Globus pallidus (tissue), 1 donor: ENCODE measurements at regions not wholly inside any gene's neighbourhood (a gene's known extent, or its start where the extent isn't known, plus 50 kb on each side); places are given as distances from the start of the nearest gene placed in this dataset.

ENCODE experiments used
- DNase-seq: peaks from one replicate; pipeline ENCODE4 v3.0.0-alpha.2; 2015; ENCODE audit warnings: low spot score

DNA sequence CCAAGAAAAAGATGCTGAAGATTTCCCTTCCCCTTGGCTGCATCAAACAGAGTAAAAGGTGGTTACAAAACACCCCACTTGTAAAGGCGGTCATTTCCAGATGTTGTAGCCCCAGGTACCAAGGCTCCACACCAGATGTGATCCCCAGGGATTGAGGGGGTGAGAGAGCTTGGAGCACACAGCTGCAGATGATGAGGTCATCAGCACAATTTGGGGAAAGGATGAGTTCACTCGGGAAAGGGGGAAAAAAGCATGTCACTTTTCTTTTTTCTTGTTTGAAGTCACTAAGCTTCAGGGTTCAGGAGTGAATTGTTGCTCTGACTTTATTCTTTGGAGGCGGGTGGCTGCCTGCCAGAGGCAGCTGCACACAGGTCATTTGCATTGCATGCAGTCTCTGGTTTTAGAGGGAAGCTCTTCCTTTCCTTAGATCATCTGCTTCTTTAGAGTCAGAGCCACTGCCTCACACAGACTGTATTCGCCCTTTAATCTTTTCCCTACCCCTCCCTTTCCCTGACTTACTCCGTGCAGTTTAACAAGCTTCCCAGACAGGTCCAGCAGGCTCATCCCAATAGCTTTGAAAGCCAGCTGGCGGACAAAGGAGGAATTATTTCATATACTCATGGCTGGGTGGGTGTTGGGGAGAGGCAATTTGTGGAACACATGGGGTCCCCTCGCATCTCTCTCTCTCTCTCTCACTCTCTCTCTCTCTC lies 409.3 kb upstream of the SLC24A2 start:
- no peak for DNase-seq

DNA sequence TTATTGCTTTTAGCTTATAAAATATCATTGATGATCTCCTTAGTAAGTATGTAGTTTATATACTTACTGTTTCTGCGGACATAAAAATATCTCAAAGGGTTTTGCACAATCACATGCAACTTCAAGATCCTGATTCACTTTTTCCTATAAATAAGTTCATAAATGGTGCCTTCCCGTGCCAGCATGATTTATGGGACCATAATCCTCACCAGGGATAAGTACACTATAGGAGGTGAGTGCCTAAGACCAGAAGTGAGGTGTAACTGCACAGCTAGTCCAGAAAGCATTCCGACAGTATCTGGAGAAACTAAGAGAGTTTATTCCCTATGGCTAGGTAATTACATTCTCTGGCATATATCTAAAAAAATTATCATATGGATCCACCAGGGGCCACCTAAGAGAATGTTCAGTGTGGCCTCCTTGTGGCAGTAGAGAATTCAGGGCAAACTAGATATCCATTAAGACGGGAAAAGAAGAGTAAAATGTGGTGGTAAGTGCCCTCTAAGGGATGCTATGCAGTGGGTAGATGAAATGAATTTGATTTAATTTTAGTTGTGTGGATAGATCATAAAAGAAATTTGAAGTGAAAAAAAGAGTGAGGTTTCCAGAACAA lies 402.5 kb upstream of the SLC24A2 start:
- no peak for DNase-seq

DNA sequence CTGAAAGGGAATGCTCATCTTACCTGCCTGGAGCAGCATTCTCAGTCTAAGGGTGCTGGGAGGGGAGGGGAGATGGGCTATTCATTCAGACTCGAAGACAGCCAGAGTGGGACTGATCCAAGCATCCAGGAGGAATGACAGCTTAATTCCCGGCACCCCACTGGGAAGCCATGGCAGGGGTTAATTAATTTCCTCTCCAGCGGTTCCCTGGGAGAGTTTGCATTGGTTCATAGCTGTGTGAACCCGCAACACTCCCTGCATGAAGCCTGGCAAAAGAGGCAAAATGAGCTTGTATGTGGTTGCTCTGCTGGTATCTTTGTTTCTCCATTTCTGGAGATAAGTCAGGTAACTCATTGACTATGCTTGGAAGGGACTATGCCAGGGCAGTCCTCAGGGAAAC lies 401.0 kb upstream of the SLC24A2 start:
- no peak for DNase-seq

DNA sequence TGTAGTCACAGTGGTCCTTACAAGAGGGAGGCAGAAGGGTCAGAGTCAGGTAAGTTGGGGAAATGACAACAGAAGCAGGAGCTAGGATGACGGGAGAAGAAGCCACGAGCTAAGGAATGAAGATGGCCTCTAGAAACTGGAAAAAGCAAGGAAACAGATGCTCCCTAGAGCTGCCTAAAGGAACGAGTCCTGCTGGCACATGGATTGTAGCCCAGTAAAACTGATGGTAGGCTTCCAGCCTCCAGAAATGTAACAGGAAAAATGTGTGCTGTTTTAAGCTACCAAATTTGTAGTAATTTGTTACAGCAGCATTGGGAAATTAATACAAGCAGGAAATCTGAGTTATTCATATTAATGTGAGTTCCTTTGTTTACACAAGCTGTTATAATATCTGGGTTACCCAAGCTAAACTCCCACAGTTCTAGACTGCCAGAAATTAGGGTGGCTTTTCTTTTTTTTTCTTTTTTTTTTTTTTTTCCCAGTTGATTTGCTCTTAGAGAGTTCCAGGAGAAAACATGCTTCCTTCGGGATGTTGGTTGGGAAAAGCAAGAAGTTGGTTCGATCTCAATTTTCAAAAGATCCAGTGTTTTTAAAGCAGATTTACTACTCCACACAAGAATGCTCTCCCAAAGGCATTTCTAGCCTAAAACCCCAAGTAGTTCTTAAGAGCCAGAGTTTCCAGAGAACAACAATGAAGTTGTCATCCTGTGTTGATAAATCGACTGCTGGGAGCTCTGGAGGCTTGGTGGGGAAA lies 400.0 kb upstream of the SLC24A2 start:
- DNase-seq, result no peak

DNA sequence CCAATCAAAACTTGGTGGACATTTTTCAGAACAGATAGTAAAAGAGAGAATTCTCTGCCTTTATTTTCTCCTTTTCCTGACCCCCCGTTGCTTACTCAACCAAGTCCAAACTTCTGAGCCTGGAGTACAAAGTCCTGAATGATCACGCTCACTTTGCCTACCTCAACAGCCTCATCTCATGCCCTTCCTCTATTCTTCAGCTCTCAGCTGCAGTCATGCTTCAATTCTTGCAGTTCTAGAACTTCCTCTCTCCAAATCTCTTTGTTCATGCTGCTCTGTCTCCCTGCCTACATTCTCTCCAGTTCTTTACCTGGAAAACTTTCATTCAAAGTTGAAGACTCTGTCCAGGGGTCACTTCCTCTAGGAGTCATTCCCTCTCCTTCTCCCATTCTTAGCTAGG lies 398.5 kb upstream of the SLC24A2 start:
- DNase-seq, result no peak

DNA sequence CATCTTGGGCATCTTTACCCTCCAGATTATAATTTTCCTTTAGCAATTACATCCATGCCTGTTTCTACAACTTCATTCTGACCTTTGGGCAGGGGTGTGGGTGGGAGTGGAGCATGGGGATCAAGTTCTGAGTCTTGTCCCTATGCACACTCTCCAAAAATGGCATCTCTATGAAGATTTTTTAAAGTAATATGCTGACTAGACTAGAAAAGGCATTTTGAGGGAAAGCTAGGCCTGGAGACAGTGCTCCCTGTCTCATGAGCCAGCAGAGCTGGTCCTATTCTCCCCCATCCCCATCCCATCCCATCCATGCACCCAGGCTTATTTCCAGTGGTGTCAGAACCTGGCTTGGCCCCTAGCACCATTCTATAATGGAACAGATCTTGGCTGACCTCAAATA lies 398.0 kb upstream of the SLC24A2 start:
- DNase-seq, result no peak

DNA sequence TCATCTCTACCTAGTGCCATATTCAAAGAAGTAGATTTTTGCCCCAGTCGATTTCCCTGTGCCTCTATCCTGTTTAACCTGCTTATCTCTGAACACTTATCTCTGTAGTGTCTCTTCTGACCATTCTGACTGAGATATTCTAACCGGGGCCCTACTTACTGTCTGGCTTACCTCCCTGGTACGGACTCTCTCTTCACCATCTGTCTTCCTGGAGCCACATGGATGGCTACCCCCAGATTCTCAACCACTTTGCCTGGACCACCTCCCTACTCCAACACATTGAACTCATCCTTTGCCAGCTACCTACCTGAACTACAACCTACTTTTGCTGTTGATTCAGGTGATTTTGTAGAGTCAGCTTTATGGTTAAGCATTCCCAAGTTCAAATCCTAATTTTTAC lies 397.4 kb upstream of the SLC24A2 start:
- DNase-seq, result no peak

DNA sequence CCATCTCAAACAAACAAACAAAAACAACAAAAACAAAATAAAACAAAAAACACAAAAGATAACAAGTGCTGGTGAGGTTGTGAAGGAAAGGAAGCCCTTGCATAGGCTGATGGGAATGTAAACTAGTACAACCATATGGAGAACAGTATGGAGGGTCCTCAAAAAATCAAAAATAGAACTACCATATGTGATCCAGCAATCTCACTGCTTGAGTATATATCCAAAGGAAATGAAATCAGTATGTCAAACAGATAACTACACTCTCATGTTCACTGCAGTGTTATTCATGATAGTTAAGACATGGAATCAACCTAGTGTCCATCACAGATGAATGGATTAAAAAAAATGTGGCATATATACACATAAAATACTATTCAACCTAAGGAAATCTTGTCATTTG lies 395.7 kb upstream of the SLC24A2 start:
- DNase-seq, result no peak

DNA sequence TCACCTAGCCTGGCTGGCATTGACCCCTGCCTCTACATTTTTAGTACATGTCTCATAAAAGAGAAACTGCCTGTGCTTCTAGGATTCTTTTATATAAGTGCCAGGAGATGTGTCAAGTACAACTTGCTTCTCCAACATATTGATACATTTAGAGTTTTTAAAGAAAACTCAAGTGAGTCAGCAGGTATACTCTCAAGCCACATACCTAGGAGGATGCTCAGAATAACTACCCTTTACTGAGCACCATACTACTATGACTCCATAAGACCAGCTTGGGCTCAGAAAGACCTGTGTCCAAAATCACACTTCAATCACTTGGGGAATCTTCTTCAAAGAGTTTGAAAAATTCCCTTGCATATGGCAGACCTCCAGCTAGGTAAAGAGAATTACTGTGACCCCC lies 389.8 kb upstream of the SLC24A2 start:
- DNase-seq, result no peak

DNA sequence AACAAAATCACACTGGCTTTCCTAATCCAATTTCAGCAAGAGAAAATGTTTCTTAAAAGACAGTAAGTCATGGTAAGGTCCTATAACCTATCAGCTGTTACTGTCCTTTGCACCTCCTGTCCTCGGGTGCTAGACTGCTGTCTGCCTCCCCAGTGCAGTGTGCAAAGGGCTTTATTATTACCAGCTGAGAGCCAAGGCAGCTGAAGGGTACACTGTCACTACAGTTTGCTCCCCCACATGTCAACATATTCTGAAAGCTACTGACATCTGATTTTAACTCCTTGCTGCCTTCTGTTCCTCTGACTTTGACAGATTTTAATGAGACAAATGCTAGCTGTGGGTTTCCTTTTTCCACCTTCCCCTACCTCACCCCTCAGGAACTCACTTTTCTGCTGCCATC lies 389.4 kb upstream of the SLC24A2 start:
- DNase-seq, result no peak

DNA sequence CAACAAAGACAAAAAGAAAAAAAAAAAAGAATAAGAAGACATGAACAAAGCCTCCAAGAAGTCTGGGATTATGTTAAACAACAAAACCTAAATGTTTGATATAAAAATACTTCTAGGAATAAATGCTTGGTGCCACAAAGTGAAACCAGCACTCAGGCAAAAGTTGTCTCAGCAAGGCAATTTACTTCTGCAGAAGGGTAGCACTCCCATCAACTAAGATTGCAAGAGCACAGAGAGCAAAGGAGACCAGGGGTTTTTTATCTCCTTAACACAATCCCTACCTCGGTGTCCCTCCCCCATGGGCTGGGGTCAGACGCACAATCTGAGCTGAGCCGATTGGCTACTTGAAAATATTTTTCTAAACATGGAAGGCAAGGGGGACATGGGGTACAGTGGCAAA lies 381.3 kb upstream of the SLC24A2 start:
- DNase-seq, result no peak

DNA sequence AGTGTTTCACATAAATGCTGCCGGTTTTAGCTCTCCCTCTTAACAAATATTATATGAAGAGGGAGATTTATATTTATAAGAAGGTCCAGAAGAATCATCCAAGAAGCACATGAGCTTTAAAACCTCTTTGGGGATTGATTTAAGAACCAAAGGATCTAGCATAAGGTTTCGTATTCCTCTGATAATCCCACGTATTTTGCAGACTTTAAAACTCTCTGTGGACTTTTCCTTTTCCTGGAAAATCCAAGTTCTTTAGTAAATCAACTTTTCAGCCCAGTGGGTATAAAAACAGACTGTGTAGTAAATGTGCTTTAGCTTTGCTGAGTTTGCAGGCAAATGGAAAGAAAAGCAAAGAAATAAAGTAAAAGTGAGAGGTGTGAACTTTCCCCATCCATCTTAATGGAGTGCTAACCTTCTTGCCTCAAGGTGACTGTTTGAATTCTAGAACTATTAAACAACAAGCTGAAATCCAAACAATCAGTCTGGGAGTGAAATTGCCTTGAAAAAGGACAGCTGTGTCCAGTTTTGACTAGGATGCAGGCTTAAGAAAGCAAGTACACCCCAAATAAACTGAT lies 363.4 kb upstream of the SLC24A2 start:
- no peak for DNase-seq

DNA sequence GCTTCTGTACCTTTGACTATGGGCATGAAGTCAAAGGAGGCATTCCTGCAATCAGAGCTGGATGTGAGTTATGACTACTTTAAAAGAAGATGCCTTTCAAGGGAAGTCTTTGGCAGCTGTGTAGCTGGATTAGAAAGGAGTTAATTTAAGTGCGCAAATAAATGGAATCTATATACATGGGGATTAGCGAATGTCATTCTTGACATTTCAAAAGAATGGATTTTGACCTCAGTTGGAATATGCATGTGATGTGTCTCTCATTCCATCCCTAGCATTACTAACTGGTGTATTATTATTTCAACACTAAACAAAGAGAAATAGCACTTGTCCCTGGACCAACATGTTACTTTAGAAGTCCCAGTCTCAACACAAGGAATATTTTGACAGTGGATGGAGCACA lies 359.6 kb upstream of the SLC24A2 start:
- DNase-seq, result no peak

DNA sequence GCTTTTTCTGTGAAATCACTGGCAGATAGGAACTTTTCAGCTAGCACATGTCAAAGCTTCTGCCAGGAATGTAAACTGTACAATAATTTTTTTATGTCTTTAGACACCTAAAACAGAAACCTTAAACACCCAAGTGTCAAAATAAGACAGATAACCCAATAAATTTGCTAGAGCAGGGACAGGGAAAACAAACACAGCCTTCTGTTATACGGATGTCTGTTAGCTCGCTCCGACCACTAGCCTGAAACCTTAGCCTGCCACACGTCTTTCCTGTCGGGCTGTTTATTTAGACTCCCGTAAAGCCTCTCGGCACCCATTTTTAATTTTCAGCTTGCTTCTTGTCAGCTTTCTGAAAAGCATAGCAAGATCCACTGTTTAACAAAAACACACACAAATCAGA lies 355.4 kb upstream of the SLC24A2 start:
- no peak for DNase-seq

DNA sequence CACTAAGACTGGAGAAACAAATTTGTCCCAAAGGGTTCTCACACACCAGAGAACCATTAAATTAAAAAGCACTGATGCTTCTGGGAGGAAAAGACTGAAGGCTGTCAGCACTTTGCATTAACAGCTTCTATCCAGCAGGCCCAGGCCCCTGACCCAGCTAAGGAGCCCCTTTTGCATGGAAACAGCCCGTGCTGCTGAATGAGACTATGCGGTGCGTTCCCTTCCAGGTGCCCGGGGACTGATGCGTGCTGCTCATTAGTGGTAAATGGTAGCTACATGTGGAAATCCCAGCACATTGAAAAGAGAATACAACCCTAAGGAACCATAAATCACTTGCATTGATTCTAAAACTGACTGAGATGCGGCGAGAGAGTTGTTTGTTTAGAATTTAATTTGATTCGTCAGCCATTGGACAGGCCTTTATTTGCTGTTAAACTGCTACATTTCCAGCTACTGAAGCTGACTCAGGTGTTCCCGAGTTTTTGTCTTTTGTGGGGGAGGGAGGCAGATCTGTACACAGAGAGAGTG lies 351.0 kb upstream of the SLC24A2 start:
- no peak for DNase-seq

DNA sequence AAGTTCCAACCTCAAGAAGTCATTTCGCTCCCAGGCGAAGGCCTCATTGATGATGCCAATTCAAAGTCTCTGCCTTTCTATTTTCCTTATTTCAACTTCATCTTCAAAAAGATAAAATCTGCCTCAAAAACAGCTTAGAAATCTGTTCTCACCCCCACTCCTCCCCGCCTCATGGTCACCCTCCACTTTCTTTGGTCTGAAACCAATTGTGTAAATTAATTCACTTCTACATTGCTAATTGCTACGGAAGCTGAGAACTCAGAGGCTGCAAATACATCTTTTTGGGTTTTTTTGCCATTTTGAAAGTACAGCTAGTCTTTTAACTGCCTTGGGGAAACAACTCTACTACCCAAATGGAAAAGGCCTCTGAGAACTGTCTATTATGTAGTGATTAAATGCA lies 350.0 kb upstream of the SLC24A2 start:
- no peak for DNase-seq

DNA sequence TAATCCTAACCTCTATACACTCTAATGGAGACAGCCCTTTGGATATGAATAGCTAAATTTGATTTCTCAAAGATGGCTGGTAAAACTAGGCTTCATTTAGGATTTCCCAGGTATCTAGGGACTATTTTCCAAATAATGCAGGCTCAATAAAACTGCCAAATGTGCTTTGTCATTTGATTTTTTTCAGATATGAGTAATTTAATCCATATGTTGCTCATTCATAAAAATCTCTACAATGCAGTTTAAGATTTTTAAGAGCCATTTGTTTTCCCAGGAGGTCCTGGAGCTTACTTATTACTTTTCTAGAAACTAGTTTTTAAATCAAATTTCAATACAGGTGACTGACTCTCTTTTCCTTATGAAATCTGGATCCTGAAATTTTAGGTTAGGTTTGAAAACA lies 349.3 kb upstream of the SLC24A2 start:
- no peak for DNase-seq

DNA sequence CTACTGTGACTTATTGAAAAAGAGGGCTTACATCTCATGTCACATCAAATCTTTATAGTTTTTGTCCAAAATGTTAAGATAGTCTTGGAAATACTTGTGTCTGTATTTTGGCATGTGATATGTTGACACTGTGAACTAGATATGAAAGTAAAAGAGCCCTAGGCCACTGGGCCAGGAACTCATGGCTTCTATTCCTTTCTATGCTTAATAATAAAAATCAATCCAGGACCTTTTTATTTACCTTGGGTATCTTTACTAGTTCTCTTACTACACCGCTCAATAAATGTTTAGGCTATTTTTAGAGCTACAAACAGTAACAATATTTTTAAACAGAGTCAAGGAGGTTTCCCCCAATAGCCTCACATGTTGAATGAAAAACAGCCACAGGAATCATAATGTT lies 348.6 kb upstream of the SLC24A2 start:
- DNase-seq, result no peak

DNA sequence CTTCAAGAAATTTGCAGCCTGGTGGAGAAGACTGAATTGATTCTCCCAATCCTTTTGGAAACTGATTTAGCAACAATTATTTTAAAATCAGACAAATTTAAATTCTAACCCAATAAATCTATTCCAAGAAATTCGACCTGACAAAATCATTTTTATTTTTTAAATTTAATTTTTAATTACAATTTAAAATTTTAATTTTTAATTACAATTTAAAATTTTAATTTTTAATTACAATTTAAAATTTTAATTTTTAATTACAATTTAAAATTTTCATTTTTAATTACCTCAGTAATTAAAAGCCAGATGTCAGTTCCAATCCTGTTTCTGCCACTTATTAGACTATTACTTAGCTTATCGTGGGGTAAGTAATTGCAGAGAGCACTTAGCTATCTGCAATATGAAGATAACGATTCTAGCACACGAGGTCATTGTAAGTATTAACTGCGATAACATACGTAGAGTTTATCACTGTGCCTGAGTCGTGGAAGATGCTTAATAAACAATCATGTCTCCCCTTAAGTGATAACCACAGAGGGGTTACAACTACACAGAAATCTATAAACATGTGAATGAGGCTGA lies 346.4 kb upstream of the SLC24A2 start:
- DNase-seq, result no peak

DNA sequence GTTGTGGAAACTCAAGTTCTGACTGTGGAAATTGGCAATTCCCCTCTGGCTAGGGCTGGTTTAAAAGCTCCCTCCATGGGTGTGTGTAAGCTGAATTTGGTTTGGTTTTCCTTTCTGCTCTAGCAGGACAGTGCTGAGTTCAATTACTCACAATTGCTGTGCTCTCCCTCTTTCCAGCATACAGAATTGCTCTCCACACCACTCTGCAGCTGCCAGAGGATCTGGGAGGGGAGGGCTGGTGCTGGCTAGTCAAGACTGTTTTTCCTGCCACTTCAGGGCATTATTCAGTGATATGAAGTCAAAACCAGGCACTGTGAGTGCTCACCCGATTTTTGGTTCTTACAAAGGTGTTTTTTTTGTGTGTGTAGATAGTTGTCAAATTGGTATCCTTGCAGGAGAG lies 336.9 kb upstream of the SLC24A2 start:
- no peak for DNase-seq

DNA sequence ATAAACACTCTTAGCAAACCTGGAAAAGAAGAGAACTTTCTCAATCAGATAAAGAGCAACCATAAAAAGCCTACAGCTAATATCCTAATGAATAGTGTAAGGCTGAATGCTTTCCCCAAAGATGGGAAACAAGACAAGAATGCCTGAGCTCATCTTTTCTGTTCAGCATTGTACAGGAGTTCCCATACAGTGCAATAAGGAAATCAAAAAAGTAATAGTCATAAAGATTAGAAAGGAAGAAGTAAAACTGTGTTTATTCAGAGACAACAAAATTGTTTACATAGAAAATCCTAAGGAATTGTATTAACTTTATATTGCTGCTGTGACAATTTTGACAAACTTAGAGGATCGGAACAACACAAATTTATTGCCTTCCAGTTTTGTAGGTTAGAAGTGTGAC lies 330.7 kb upstream of the SLC24A2 start:
- DNase-seq, result no peak

DNA sequence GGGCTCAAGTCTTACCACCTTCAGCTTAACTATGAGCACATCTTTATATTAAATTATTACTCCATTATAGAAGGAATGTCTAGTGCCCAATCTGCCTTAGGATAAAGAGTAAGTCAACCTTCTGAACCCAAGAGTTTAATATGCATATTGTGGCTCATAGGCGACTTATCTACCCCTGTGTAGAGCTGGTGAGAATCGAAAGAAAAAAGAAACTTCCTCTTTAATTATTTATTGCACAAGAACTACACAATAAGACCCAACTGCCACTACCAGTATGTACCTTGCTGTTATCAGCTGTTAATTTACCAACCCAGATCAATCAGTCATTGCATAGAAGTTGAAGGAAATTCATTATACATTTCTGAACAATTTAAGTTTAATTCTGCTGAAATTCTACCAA lies 329.1 kb upstream of the SLC24A2 start:
- DNase-seq, result no peak

DNA sequence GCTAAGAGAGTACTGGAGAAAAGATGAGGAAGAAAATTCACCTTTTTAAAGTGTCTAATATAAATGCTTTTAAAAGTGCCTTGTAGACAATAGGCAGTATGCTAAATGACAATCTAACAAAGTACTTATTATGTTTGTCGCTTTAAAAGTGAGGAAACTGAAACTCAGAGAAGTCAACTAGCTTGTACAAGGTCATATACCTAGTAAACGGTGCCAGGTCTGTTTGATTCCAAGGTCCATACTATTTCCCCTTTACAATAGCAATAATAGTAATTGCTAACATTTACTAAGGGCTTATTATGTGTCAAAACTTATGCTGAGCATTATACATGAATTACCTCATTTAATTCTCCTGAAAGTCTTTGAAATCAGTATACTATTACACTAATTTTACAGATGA lies 328.6 kb upstream of the SLC24A2 start:
- no peak for DNase-seq
